ENCODE measurements at regions not wholly inside any gene's neighbourhood (a gene's known extent, or its start where the extent isn't known, plus 50 kb on each side); places are given as distances from the start of the nearest gene placed in this dataset.

DNA sequence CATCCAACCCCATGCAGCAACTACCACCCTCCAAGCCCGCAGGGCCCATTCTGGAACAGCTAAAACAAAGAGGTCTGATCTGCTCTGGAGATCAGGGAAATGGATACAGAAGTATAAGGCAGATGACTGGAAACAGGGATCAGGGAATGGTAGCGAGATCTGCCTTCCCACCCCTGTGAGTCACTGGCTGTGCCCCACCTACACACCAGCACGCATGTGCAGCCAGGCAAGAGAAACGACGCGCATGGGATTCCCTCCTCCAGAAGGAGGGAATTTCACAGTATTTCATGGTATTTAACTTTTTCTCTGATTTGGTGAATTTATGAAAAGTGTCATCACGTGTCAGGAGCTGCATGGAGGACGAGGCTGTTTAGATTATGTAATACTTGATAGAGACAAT, 116.7 kb downstream of the ARRDC4 start:
- POLR2A ChIA-PET (ENCODE audit: unreplicated experiment), result no interaction called here

DNA sequence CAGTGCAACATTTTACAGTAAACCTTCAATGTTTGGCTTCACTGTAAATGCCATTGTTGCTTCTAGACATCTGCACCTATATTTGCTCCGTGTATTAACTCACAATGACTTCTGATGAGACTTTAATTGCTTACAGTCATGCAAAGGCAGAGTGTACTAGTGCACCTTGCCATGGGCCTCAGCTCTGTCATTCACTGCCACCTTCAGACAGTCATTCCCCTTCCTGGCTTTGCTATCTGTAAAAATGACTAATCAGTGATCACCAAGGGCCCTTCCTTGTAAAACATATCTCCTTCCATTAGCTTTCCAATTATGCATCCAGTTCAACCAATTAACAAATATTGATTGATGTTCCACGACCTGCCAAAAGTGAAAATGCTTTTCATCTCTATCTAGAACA, 120.3 kb downstream of the ARRDC4 start:
- Histone ChIP-seq H3K36me3 (ENCODE audit: low read depth) (no peaks in the 10 kb centered on the region), H3K79me2 (ENCODE audit: low read depth) (no peaks in the 10 kb centered on the region), H2AFZ (no peak overlapping the region), H3K4me2 (no peak overlapping the region), H3K4me3 (no peak overlapping the region), H3K9me2 (ENCODE audit: insufficient read depth) (no peaks in the 10 kb centered on the region), H3K27ac (no peak overlapping the region), H3K9me3 (ENCODE audit: insufficient read depth, low read depth) (no peaks in the 10 kb centered on the region), H3K27me3 (ENCODE audit: insufficient read depth, low read depth) (no peaks in the 10 kb centered on the region), H4K20me1 (ENCODE audit: insufficient read depth) (no peaks in the 10 kb centered on the region), H3K4me1 (replicated peaks; ENCODE audit: insufficient read depth) (no peaks in the 10 kb centered on the region; the same call in 1 of the 2 replicates), H3F3A (ENCODE audit: insufficient read depth, low read depth) (no peaks in the 10 kb centered on the region)
- TF ChIP-seq EZH2 (IDR thresholded peaks at IDR 0.05; ENCODE audit: low read depth), result no peak
- TF ChIP-seq, protein P1, sequence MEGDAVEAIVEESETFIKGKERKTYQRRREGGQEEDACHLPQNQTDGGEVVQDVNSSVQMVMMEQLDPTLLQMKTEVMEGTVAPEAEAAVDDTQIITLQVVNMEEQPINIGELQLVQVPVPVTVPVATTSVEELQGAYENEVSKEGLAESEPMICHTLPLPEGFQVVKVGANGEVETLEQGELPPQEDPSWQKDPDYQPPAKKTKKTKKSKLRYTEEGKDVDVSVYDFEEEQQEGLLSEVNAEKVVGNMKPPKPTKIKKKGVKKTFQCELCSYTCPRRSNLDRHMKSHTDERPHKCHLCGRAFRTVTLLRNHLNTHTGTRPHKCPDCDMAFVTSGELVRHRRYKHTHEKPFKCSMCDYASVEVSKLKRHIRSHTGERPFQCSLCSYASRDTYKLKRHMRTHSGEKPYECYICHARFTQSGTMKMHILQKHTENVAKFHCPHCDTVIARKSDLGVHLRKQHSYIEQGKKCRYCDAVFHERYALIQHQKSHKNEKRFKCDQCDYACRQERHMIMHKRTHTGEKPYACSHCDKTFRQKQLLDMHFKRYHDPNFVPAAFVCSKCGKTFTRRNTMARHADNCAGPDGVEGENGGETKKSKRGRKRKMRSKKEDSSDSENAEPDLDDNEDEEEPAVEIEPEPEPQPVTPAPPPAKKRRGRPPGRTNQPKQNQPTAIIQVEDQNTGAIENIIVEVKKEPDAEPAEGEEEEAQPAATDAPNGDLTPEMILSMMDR (conservative IDR thresholded peaks at IDR 0.05), result no peak
- BruUV-seq (replicated peaks), result no TSS peak
- no peak for DNase-seq
- ChIA-PET POLR2A (ENCODE audit: unreplicated experiment) (no interaction called here), CTCF (no interaction called here)
- intact Hi-C loops (cut with micrococcal nuclease; ENCODE audit: unreplicated experiment), result no loop called here

More for the DNA sequence above, 116.7 kb downstream of the ARRDC4 start:
- Histone ChIP-seq H3K4me2 (no peak overlapping the region), H3K4me3 (no peak overlapping the region), H3K79me2 (ENCODE audit: low read depth) (no peaks in the 10 kb centered on the region), H3K27me3 (ENCODE audit: insufficient read depth, low read depth) (no peaks in the 10 kb centered on the region), H3K36me3 (ENCODE audit: low read depth) (no peaks in the 10 kb centered on the region), H2AFZ (no peak overlapping the region), H3F3A (ENCODE audit: insufficient read depth, low read depth) (no peaks in the 10 kb centered on the region), H3K9me3 (ENCODE audit: insufficient read depth, low read depth) (no peaks in the 10 kb centered on the region), H3K4me1 (replicated peaks; ENCODE audit: insufficient read depth) (no peaks in the 10 kb centered on the region; the same call in 1 of the 2 replicates), H3K27ac (no peak overlapping the region), H3K9me2 (ENCODE audit: insufficient read depth) (no peaks in the 10 kb centered on the region), H4K20me1 (ENCODE audit: insufficient read depth) (no peaks in the 10 kb centered on the region)
- intact Hi-C loops (cut with micrococcal nuclease; ENCODE audit: unreplicated experiment), result loop anchor here (10.0 kb wide), 1 partner anchor 82 kb away; no protein-coding TSS in a partner anchor
- peak in 1 of 2 experiments; percentile 39 for DNase-seq
- no TSS peak for BruUV-seq (replicated peaks)
- CTCF ChIA-PET, result no interaction called here
- TF ChIP-seq, protein P1 (conservative IDR thresholded peaks at IDR 0.05), result no peak
- TF ChIP-seq EZH2 (IDR thresholded peaks at IDR 0.05; ENCODE audit: low read depth), result no peak

DNA sequence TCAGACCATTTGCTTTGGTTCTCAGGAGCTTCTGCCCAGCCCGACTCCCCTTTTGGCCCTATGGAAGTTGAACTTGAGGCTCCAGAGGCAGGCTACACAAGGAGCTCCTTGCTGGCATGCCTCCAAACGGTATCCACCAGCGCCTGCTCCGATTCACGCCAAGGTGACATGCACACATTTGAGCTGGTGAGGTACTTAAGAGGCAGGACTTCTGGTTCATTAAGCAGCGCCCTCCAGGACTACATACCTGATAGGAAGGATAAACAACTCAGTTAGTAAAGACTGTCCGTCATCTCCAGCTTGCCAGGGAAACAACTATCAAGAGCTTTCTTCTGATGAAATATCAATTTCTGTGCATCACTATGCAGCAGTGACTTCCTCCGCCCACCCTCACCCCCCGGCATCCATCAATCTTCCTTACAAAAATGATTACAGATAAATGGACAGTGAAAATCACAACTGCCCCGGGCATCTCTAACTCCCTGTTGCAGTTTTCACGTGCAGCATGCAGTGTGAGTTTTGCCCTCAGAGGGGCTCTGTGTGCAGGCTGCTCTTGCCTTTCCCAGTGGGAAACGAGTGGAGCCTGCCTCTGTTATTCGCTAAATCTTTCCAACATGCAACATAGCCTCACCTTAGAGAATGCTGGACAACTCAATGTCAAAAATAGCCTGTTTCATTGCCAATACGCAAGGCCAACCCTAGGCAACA, 122.9 kb downstream of the ARRDC4 start:
- H3K4me1 ChIP-seq (replicated peaks; ENCODE audit: insufficient read depth), result no peaks in the 10 kb centered on the region
- H3K4me3 ChIP-seq, result no peak overlapping the region
- H3K79me2 ChIP-seq (ENCODE audit: low read depth), result no peaks in the 10 kb centered on the region
- no peaks in the 10 kb centered on the region for H3K36me3 ChIP-seq (ENCODE audit: low read depth)
- no peaks in the 10 kb centered on the region for H3F3A ChIP-seq (ENCODE audit: insufficient read depth, low read depth)
- no peaks in the 10 kb centered on the region for H4K20me1 ChIP-seq (ENCODE audit: insufficient read depth)
- H3K9me3 ChIP-seq (ENCODE audit: insufficient read depth, low read depth), result no peaks in the 10 kb centered on the region
- H3K4me2 ChIP-seq, result no peak overlapping the region
- TF ChIP-seq EZH2 (IDR thresholded peaks at IDR 0.05; ENCODE audit: low read depth), result no peak
- TF ChIP-seq, protein P1 (conservative IDR thresholded peaks at IDR 0.05), result no peak
- no peak overlapping the region for H3K27ac ChIP-seq
- ChIA-PET CTCF (interaction anchor here (0.6 kb wide), 1 partner anchor 18 kb away, joined by 3 read pairs; no protein-coding TSS in a partner anchor), POLR2A (ENCODE audit: unreplicated experiment) (no interaction called here)
- no peaks in the 10 kb centered on the region for H3K9me2 ChIP-seq (ENCODE audit: insufficient read depth)
- H2AFZ ChIP-seq, result no peak overlapping the region
- DNase-seq, result peak in 1 of 2 experiments; percentile 38
- intact Hi-C loops (cut with micrococcal nuclease; ENCODE audit: unreplicated experiment), result no loop called here
- H3K27me3 ChIP-seq (ENCODE audit: insufficient read depth, low read depth), result no peaks in the 10 kb centered on the region
- BruUV-seq (replicated peaks), result no TSS peak
